SU-DHL-6 (cell line): ENCODE measurements at regions not wholly inside any gene's neighbourhood (a gene's known extent, or its start where the extent isn't known, plus 50 kb on each side); places are given as distances from the start of the nearest gene placed in this dataset.

Experiments
- EZH2phosphoT487 ChIP-seq: fragments of 200-600 bp; sonication (generic), shearing (Covaris generic); conservative IDR thresholded peaks from 2 replicates; pipeline ENCODE4 v1.6.1; 2018; ENCODE audit warnings: mild to moderate bottlenecking, antibody characterized with exemption, low read length, moderate library complexity, mixed read lengths
- TF ChIP-seq, protein P1 (sequence below): fragments of 200-600 bp; sonication (generic); IDR thresholded peaks from one replicate; pipeline ENCODE4 v1.5.1; 2017; ENCODE audit warnings: antibody characterized with exemption, mild to moderate bottlenecking, low read length, moderate library complexity; ENCODE audit not compliant: insufficient read depth, poor library complexity, severe bottlenecking

- TF ChIP-seq, protein P1, sequence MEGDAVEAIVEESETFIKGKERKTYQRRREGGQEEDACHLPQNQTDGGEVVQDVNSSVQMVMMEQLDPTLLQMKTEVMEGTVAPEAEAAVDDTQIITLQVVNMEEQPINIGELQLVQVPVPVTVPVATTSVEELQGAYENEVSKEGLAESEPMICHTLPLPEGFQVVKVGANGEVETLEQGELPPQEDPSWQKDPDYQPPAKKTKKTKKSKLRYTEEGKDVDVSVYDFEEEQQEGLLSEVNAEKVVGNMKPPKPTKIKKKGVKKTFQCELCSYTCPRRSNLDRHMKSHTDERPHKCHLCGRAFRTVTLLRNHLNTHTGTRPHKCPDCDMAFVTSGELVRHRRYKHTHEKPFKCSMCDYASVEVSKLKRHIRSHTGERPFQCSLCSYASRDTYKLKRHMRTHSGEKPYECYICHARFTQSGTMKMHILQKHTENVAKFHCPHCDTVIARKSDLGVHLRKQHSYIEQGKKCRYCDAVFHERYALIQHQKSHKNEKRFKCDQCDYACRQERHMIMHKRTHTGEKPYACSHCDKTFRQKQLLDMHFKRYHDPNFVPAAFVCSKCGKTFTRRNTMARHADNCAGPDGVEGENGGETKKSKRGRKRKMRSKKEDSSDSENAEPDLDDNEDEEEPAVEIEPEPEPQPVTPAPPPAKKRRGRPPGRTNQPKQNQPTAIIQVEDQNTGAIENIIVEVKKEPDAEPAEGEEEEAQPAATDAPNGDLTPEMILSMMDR: no peak
- TF ChIP-seq EZH2phosphoT487: no peak
Observed at GRCh38 chr14:34369648-34370030, 92.4 kb downstream of the SPTSSA start.
